Esophagus muscularis mucosa (tissue), 4 donors: ENCODE measurements at regions not wholly inside any gene's neighbourhood (a gene's known extent, or its start where the extent isn't known, plus 50 kb on each side); places are given as distances from the start of the nearest gene placed in this dataset.

Experiments used
- DNase-seq: peaks from one replicate; pipeline ENCODE4 v3.0.0-alpha.2; 2017; ENCODE audit errors: extremely low spot score
- H3K27ac ChIP-seq, 4 donors: fragments of 200-600 bp; sonication (generic); replicated peaks in 1 of 4; 1 replicate in 3 of 4; 2 replicates in 1 of 4; pipeline ENCODE4 v1.5.1; 2016 to 2019; ENCODE audit warnings: mild to moderate bottlenecking in 1 of 4
- H3K27me3 ChIP-seq, 4 donors: fragments of 200-600 bp; sonication (generic); one replicate each; pipeline versions ENCODE4 v1.5.1 to v1.6.0; 2016 to 2019
- H3K36me3 ChIP-seq, 4 donors: fragments of 200-600 bp; sonication (generic); one replicate each; pipeline ENCODE4 v1.5.1; 2016 to 2019
- H3K4me1 ChIP-seq, 4 donors: fragments of 200-600 bp; sonication (generic); one replicate each; pipeline ENCODE4 v1.5.1; 2016 to 2019
- H3K4me3 ChIP-seq, 4 donors: fragments of 200-600 bp; sonication (generic); 1 replicate in 2 of 4; 2 replicates in 2 of 4; pipeline ENCODE4 v1.5.1; 2016 to 2019; ENCODE audit warnings: mild to moderate bottlenecking in 4 of 4, moderate library complexity in 1 of 4
- H3K9me3 ChIP-seq, 4 donors: fragments of 200-600 bp; sonication (generic); 1 replicate in 3 of 4; 2 replicates in 1 of 4; pipeline ENCODE4 v1.5.1; 2016 to 2019
- EP300 ChIP-seq: sonication (generic); formaldehyde crosslinking; IDR thresholded peaks from one replicate; pipeline ENCODE4 v1.6.1; 2017; ENCODE audit warnings: antibody characterized with exemption
- POLR2A ChIP-seq: fragments of 450-650 bp; IDR thresholded peaks from one replicate; pipeline ENCODE4 v1.6.1; 2017; ENCODE audit warnings: antibody characterized with exemption, moderate library complexity, mild to moderate bottlenecking, low read depth
- POLR2AphosphoS5 ChIP-seq, 2 donors: sonication (generic); formaldehyde crosslinking; IDR thresholded peaks; one replicate each; pipeline ENCODE4 v1.6.1; 2017; ENCODE audit warnings: antibody characterized with exemption in 2 of 2
- WGBS: methylation state at CpG from one replicate; pipeline ENCODE4 v1.1.5; 2018; 5-methylcytosine and 5-hydroxymethylcytosine counted together
- intact Hi-C: fragments of 100-400 bp; cut with DNase I; formaldehyde crosslinking; loops from one replicate; pipeline ENCODE4 v1.15.1; 2023
- TF ChIP-seq, protein P1 (sequence below), 3 experiments: fragments of 200-600 bp in 2 of 3; fragments of 450-650 bp in 1 of 3; sonication (generic) in 2 of 3; IDR thresholded peaks; one replicate each; pipeline ENCODE4 v1.5.1; 2017 to 2019; ENCODE audit warnings: antibody characterized with exemption in 3 of 3, mild to moderate bottlenecking in 2 of 3, moderate library complexity in 1 of 3

DNA sequence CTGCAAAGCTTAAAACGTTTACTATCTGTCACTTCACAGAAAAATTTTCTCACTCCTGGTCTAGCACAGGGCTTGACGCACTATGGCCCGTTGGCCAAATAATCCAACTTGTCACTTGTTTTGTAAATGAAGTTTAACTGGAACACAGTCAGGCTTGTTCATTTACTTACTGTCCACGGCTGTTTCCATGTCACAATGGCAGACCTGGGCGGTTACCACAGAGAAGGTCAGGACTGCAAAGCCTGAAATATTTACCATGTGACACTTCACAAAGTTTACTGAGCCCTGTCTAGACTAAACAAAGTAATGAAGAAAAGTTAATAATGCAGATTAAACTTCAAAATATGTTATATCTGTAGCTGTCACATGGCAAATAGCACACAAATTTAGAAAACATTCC is 273.0 kb upstream of the GYPC start:
- H3K36me3 ChIP-seq, result no peaks in the 10 kb centered on the region
- no peak overlapping the region for H3K27ac ChIP-seq
- DNase-seq, result no peak
- no peak overlapping the region for H3K4me3 ChIP-seq
- H3K4me1 ChIP-seq, result no peaks in the 10 kb centered on the region
- peaks cover 0 to 9% (median 0%) of the 10 kb centered on the region in 4 donors for H3K9me3 ChIP-seq
- no peaks in the 10 kb centered on the region for H3K27me3 ChIP-seq
- 81% methylated on average over 5 of the region's 5 CpGs for WGBS
- TF ChIP-seq POLR2A (no peak), EP300 (no peak), POLR2AphosphoS5 (IDR thresholded peaks at IDR 0.05) (no peak)
- TF ChIP-seq, protein P1, sequence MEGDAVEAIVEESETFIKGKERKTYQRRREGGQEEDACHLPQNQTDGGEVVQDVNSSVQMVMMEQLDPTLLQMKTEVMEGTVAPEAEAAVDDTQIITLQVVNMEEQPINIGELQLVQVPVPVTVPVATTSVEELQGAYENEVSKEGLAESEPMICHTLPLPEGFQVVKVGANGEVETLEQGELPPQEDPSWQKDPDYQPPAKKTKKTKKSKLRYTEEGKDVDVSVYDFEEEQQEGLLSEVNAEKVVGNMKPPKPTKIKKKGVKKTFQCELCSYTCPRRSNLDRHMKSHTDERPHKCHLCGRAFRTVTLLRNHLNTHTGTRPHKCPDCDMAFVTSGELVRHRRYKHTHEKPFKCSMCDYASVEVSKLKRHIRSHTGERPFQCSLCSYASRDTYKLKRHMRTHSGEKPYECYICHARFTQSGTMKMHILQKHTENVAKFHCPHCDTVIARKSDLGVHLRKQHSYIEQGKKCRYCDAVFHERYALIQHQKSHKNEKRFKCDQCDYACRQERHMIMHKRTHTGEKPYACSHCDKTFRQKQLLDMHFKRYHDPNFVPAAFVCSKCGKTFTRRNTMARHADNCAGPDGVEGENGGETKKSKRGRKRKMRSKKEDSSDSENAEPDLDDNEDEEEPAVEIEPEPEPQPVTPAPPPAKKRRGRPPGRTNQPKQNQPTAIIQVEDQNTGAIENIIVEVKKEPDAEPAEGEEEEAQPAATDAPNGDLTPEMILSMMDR (IDR thresholded peaks at IDR 0.05), result no peak
- intact Hi-C loops, result no loop called here

DNA sequence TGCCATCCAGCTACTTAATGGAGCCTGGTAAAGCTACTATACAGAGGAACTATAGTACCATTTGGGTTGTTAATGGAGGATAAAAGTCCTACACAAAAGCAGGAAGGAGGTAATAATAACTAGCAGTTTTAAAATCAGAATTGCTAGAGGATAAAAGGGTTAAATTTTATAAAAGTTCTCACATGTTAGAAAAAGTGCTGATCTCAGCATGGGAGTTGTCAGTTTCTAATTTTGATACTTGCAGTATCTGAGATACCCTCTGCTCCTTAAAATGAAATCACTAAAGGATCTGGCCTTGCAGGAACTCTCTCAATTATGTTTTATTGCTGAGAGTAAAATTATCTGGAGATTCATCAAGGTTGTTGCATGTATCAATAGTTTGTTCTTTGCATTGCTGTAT is 272.2 kb upstream of the GYPC start:
- Histone ChIP-seq H3K9me3 (peaks cover 0 to 9% (median 0%) of the 10 kb centered on the region in 4 donors), H3K27ac (no peak overlapping the region), H3K36me3 (no peaks in the 10 kb centered on the region), H3K4me3 (no peak overlapping the region), H3K27me3 (no peaks in the 10 kb centered on the region), H3K4me1 (no peaks in the 10 kb centered on the region)
- TF ChIP-seq, protein P1 (IDR thresholded peaks at IDR 0.05), result no peak
- TF ChIP-seq POLR2AphosphoS5 (IDR thresholded peaks at IDR 0.05), result no peak
- no peak for TF ChIP-seq POLR2A
- no peak for TF ChIP-seq EP300
- intact Hi-C loops, result no loop called here
- no peak for DNase-seq

DNA sequence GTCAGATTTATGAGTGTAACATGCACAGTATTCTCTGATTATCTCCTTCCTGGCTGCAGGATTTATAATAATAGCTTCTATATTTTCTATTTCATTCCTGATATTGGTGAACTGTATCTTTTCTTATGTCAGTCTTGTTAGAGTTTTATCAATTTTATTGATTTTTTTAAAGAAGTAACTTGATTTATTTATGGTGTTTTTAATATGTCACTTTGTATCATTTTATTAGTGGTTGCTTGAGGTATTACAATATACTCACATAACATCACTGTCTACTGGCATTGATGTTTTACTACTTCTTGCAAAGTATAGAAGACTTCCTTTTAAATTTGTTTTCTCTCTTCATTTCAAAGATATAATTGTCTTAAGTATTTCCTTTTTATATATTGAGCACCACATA is 270.5 kb upstream of the GYPC start:
- Histone ChIP-seq H3K9me3 (peaks cover 0 to 9% (median 0%) of the 10 kb centered on the region in 4 donors), H3K36me3 (no peaks in the 10 kb centered on the region), H3K4me3 (no peak overlapping the region), H3K27me3 (no peaks in the 10 kb centered on the region), H3K4me1 (no peaks in the 10 kb centered on the region), H3K27ac (no peak overlapping the region)
- intact Hi-C loops, result no loop called here
- TF ChIP-seq, protein P1 (IDR thresholded peaks at IDR 0.05), result no peak
- TF ChIP-seq POLR2A, result no peak
- no peak for TF ChIP-seq POLR2AphosphoS5 (IDR thresholded peaks at IDR 0.05)
- TF ChIP-seq EP300, result no peak
- no peak for DNase-seq

DNA sequence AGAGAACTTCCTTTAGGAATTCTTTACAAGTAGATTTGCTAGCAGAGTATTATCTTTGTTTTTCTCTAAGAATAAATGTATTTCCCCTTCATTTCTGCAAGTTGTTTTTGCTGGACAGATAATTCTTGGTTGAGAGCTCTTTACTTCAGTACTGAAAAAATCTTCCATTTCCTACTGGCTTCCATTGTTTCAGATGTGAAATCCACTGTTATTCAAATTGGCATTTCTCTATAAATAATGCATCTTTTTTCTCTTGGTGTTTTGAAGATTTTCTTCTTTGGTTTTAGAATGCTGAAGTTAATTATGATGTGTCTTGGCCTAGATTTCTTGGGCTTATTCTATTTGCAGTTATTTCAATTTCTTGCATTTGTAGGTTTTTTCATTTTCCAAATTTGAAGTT is 270.0 kb upstream of the GYPC start:
- no peaks in the 10 kb centered on the region for H3K27me3 ChIP-seq
- no peak for DNase-seq
- no peaks in the 10 kb centered on the region for H3K36me3 ChIP-seq
- no peak overlapping the region for H3K27ac ChIP-seq
- H3K4me1 ChIP-seq, result no peaks in the 10 kb centered on the region
- H3K9me3 ChIP-seq, result peaks cover 0 to 9% (median 0%) of the 10 kb centered on the region in 4 donors
- TF ChIP-seq, protein P1 (IDR thresholded peaks at IDR 0.05), result no peak
- TF ChIP-seq POLR2AphosphoS5 (IDR thresholded peaks at IDR 0.05) (no peak), POLR2A (no peak), EP300 (no peak)
- intact Hi-C loops, result no loop called here
- H3K4me3 ChIP-seq, result no peak overlapping the region

DNA sequence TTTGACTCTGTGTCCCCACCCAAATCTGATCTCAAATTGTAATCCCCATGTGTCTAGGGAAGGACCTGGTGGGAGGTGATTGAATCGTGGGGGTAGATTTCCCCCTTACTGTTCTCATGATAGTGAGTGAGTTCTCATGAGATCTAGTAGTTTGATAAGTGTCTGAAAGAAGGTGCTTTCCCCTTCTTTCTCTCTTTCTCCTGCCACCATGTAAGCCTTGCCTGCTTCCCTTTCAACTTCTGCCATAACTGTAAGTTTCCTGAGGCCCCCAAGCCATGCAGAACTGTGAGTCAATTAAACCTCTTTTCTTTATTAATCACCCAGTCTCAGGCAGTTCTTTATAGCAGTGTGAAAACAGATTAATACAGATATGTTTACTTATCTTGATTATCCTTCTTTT is 266.5 kb upstream of the GYPC start:
- 80% methylated on average over 1 of the region's 1 CpG for WGBS
- TF ChIP-seq POLR2AphosphoS5 (IDR thresholded peaks at IDR 0.05) (no peak), EP300 (no peak), POLR2A (no peak)
- TF ChIP-seq, protein P1 (IDR thresholded peaks at IDR 0.05), result no peak
- Histone ChIP-seq H3K9me3 (peaks cover 0 to 9% (median 0%) of the 10 kb centered on the region in 4 donors), H3K4me1 (no peaks in the 10 kb centered on the region), H3K36me3 (no peaks in the 10 kb centered on the region), H3K4me3 (no peak overlapping the region), H3K27ac (no peak overlapping the region), H3K27me3 (no peaks in the 10 kb centered on the region)
- intact Hi-C loops, result no loop called here
- DNase-seq, result no peak
